ENCODE measurements at regions not wholly inside any gene's neighbourhood (a gene's known extent, or its start where the extent isn't known, plus 50 kb on each side); places are given as distances from the start of the nearest gene placed in this dataset.
"Not testable (repeated sequence)": the region's sequence is repeated elsewhere in the genome, so short reads cannot be mapped to it uniquely, and the experiment has no call there.

GRCh38 chr14:47917344-47917954 is 242.0 kb upstream of the MDGA2 start:
- Mint-ChIP-seq H3K9me3 (no peaks in the 10 kb centered on the region), H3K36me3 (ENCODE audit: insufficient read depth) (no peaks in the 10 kb centered on the region), H3K27me3 (ENCODE audit: low read depth) (no peaks in the 10 kb centered on the region), H3K4me3 (no peak overlapping the region), H3K4me1 (ENCODE audit: low read depth) (no peaks in the 10 kb centered on the region)
- no peak for DNase-seq
- ATAC-seq: no peak

- H3K36me3 Mint-ChIP-seq (ENCODE audit: insufficient read depth); DNase-seq; H3K9me3 Mint-ChIP-seq; ATAC-seq; H3K27me3 Mint-ChIP-seq (ENCODE audit: low read depth); H3K4me1 Mint-ChIP-seq (ENCODE audit: low read depth); H3K4me3 Mint-ChIP-seq: not testable (repeated sequence)
Observed at GRCh38 chr14:47901141-47901540, 225.7 kb upstream of the MDGA2 start.

GRCh38 chr14:47899685-47900084 is 224.3 kb upstream of the MDGA2 start:
- DNase-seq: no peak
- Mint-ChIP-seq H3K36me3 (ENCODE audit: insufficient read depth) (no peaks in the 10 kb centered on the region), H3K9me3 (peaks cover 4% of the 10 kb centered on the region), H3K4me1 (ENCODE audit: low read depth) (no peaks in the 10 kb centered on the region), H3K4me3 (no peak overlapping the region), H3K27me3 (ENCODE audit: low read depth) (no peaks in the 10 kb centered on the region)
- no peak for ATAC-seq

- Mint-ChIP-seq H3K4me3 (no peak overlapping the region), H3K9me3 (peaks cover 4% of the 10 kb centered on the region), H3K36me3 (ENCODE audit: insufficient read depth) (no peaks in the 10 kb centered on the region), H3K4me1 (ENCODE audit: low read depth) (no peaks in the 10 kb centered on the region), H3K27me3 (ENCODE audit: low read depth) (no peaks in the 10 kb centered on the region)
- ATAC-seq: no peak
- no peak for DNase-seq
Observed at GRCh38 chr14:47874350-47874749, 198.9 kb upstream of the MDGA2 start.

GRCh38 chr14:47872588-47872987 is 197.2 kb upstream of the MDGA2 start:
- Mint-ChIP-seq H3K4me3 (no peak overlapping the region), H3K4me1 (ENCODE audit: low read depth) (no peaks in the 10 kb centered on the region), H3K9me3 (no peaks in the 10 kb centered on the region), H3K27me3 (ENCODE audit: low read depth) (no peaks in the 10 kb centered on the region), H3K36me3 (ENCODE audit: insufficient read depth) (no peaks in the 10 kb centered on the region)
- DNase-seq (no peak), ATAC-seq (no peak)

- DNase-seq (no peak), ATAC-seq (no peak)
- no peak overlapping the region for H3K4me3 Mint-ChIP-seq
- H3K36me3 Mint-ChIP-seq (ENCODE audit: insufficient read depth): no peaks in the 10 kb centered on the region
- no peaks in the 10 kb centered on the region for H3K4me1 Mint-ChIP-seq (ENCODE audit: low read depth)
- no peaks in the 10 kb centered on the region for H3K27me3 Mint-ChIP-seq (ENCODE audit: low read depth)
- peaks cover 4% of the 10 kb centered on the region for H3K9me3 Mint-ChIP-seq
Observed at GRCh38 chr14:47863441-47863840, 188.0 kb upstream of the MDGA2 start.

- H3K4me3 Mint-ChIP-seq: no peak overlapping the region
- peaks cover 12% of the 10 kb centered on the region for H3K9me3 Mint-ChIP-seq
- H3K4me1 Mint-ChIP-seq (ENCODE audit: low read depth): no peaks in the 10 kb centered on the region
- no peaks in the 10 kb centered on the region for H3K36me3 Mint-ChIP-seq (ENCODE audit: insufficient read depth)
- H3K27me3 Mint-ChIP-seq (ENCODE audit: low read depth): no peaks in the 10 kb centered on the region
- no peak for ATAC-seq
- DNase-seq: no peak
Observed at GRCh38 chr14:47857646-47858045, 182.2 kb upstream of the MDGA2 start.

- Mint-ChIP-seq H3K27me3 (ENCODE audit: low read depth) (no peaks in the 10 kb centered on the region), H3K4me1 (ENCODE audit: low read depth) (no peaks in the 10 kb centered on the region), H3K9me3 (peaks cover 10% of the 10 kb centered on the region), H3K4me3 (no peak overlapping the region), H3K36me3 (ENCODE audit: insufficient read depth) (no peaks in the 10 kb centered on the region)
- DNase-seq (no peak), ATAC-seq (no peak)
Observed at GRCh38 chr14:47852278-47852677, 176.9 kb upstream of the MDGA2 start.

GRCh38 chr14:47846008-47846407 is 170.6 kb upstream of the MDGA2 start:
- Mint-ChIP-seq H3K27me3 (ENCODE audit: low read depth) (no peaks in the 10 kb centered on the region), H3K4me1 (ENCODE audit: low read depth) (no peaks in the 10 kb centered on the region), H3K4me3 (no peak overlapping the region), H3K9me3 (peaks cover 30% of the 10 kb centered on the region), H3K36me3 (ENCODE audit: insufficient read depth) (no peaks in the 10 kb centered on the region)
- no peak for DNase-seq
- no peak for ATAC-seq

GRCh38 chr14:47843236-47843635 is 167.8 kb upstream of the MDGA2 start:
- Mint-ChIP-seq H3K9me3 (peaks cover 25% of the 10 kb centered on the region), H3K27me3 (ENCODE audit: low read depth) (no peaks in the 10 kb centered on the region), H3K36me3 (ENCODE audit: insufficient read depth) (no peaks in the 10 kb centered on the region), H3K4me1 (ENCODE audit: low read depth) (no peaks in the 10 kb centered on the region), H3K4me3 (no peak overlapping the region)
- no peak for DNase-seq
- no peak for ATAC-seq

GRCh38 chr14:47833011-47833410 is 157.6 kb upstream of the MDGA2 start:
- no peaks in the 10 kb centered on the region for H3K27me3 Mint-ChIP-seq (ENCODE audit: low read depth)
- H3K36me3 Mint-ChIP-seq (ENCODE audit: insufficient read depth): no peaks in the 10 kb centered on the region
- H3K4me1 Mint-ChIP-seq (ENCODE audit: low read depth): no peaks in the 10 kb centered on the region
- no peaks in the 10 kb centered on the region for H3K9me3 Mint-ChIP-seq
- no peak overlapping the region for H3K4me3 Mint-ChIP-seq
- DNase-seq: no peak
- no peak for ATAC-seq

- Mint-ChIP-seq H3K4me3 (no peak overlapping the region), H3K4me1 (ENCODE audit: low read depth) (no peaks in the 10 kb centered on the region), H3K36me3 (ENCODE audit: insufficient read depth) (no peaks in the 10 kb centered on the region), H3K9me3 (no peaks in the 10 kb centered on the region), H3K27me3 (ENCODE audit: low read depth) (no peaks in the 10 kb centered on the region)
- ATAC-seq (no peak), DNase-seq (no peak)
Observed at GRCh38 chr14:47826809-47827208, 151.4 kb upstream of the MDGA2 start.

GRCh38 chr14:47822326-47822725 is 146.9 kb upstream of the MDGA2 start:
- H3K4me3 Mint-ChIP-seq: no peak overlapping the region
- no peak for DNase-seq
- no peaks in the 10 kb centered on the region for H3K36me3 Mint-ChIP-seq (ENCODE audit: insufficient read depth)
- H3K27me3 Mint-ChIP-seq (ENCODE audit: low read depth): no peaks in the 10 kb centered on the region
- peaks cover 2% of the 10 kb centered on the region for H3K9me3 Mint-ChIP-seq
- no peak for ATAC-seq
- no peaks in the 10 kb centered on the region for H3K4me1 Mint-ChIP-seq (ENCODE audit: low read depth)

- Mint-ChIP-seq H3K9me3 (peaks cover 6% of the 10 kb centered on the region), H3K27me3 (ENCODE audit: low read depth) (no peaks in the 10 kb centered on the region), H3K4me1 (ENCODE audit: low read depth) (no peaks in the 10 kb centered on the region), H3K36me3 (ENCODE audit: insufficient read depth) (no peaks in the 10 kb centered on the region), H3K4me3 (no peak overlapping the region)
- DNase-seq (no peak), ATAC-seq (no peak)
Observed at GRCh38 chr14:47821135-47821534, 145.7 kb upstream of the MDGA2 start.

GRCh38 chr14:47790477-47790876 is 115.1 kb upstream of the MDGA2 start:
- ATAC-seq: no peak
- H3K36me3 Mint-ChIP-seq (ENCODE audit: insufficient read depth): no peaks in the 10 kb centered on the region
- DNase-seq: no peak
- no peak overlapping the region for H3K4me3 Mint-ChIP-seq
- H3K27me3 Mint-ChIP-seq (ENCODE audit: low read depth): no peaks in the 10 kb centered on the region
- peaks cover 11% of the 10 kb centered on the region for H3K9me3 Mint-ChIP-seq
- no peaks in the 10 kb centered on the region for H3K4me1 Mint-ChIP-seq (ENCODE audit: low read depth)

GRCh38 chr14:47785058-47785457 is 109.7 kb upstream of the MDGA2 start:
- H3K27me3 Mint-ChIP-seq (ENCODE audit: low read depth): no peaks in the 10 kb centered on the region
- H3K4me3 Mint-ChIP-seq: no peak overlapping the region
- ATAC-seq: no peak
- H3K36me3 Mint-ChIP-seq (ENCODE audit: insufficient read depth): no peaks in the 10 kb centered on the region
- H3K4me1 Mint-ChIP-seq (ENCODE audit: low read depth): no peaks in the 10 kb centered on the region
- peaks cover 13% of the 10 kb centered on the region for H3K9me3 Mint-ChIP-seq
- no peak for DNase-seq
